ENCODE measurements at regions not wholly inside any gene's neighbourhood (a gene's known extent, or its start where the extent isn't known, plus 50 kb on each side); places are given as distances from the start of the nearest gene placed in this dataset.

- Histone ChIP-seq H3K9me3 (no peaks in the 10 kb centered on the region), H3K4me1 (no peaks in the 10 kb centered on the region), H3K4me3 (ENCODE audit: low read depth, low read length) (no peak overlapping the region), H3K27me3 (no peaks in the 10 kb centered on the region), H3K36me3 (no peaks in the 10 kb centered on the region)
- DNase-seq, result no peak
- TF ChIP-seq CTCF (IDR thresholded peaks at IDR 0.05; ENCODE audit: low read depth, low read length), result no peak
Observed at GRCh38 chr20:61054411-61054810, 197.7 kb upstream of the CDH4 start.

GRCh38 chr20:61055180-61056010 lies 196.7 kb upstream of the CDH4 start:
- H3K9me3 ChIP-seq, result no peaks in the 10 kb centered on the region
- no peak for DNase-seq
- H3K4me1 ChIP-seq, result no peaks in the 10 kb centered on the region
- TF ChIP-seq CTCF (IDR thresholded peaks at IDR 0.05; ENCODE audit: low read depth, low read length), result no peak
- no peak overlapping the region for H3K4me3 ChIP-seq (ENCODE audit: low read depth, low read length)
- H3K27me3 ChIP-seq, result no peaks in the 10 kb centered on the region
- no peaks in the 10 kb centered on the region for H3K36me3 ChIP-seq

DNA sequence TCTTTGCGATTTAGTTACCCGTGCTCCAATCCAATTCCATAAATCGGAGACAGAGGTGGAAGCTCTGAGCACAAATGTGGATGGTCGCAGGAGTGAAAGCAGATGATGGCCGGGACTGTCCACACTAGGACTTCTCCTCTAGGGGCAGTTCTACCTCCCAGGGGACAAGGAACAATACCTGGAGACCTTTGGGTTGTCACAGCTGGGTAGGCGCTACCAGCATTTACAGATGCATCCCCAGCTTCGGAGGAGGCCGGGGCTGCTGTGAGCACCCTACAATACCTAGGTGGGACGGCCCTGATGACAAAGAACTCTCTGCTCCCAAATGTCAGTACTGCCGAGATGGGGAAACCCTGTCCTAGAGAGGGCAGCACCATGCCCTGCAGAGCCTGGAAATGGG lies 195.9 kb upstream of the CDH4 start:
- no peak overlapping the region for H3K4me3 ChIP-seq (ENCODE audit: low read depth, low read length)
- TF ChIP-seq CTCF (IDR thresholded peaks at IDR 0.05; ENCODE audit: low read depth, low read length), result no peak
- DNase-seq, result no peak
- no peaks in the 10 kb centered on the region for H3K36me3 ChIP-seq
- no peaks in the 10 kb centered on the region for H3K27me3 ChIP-seq
- H3K9me3 ChIP-seq, result no peaks in the 10 kb centered on the region
- H3K4me1 ChIP-seq, result no peaks in the 10 kb centered on the region

GRCh38 chr20:61056627-61057442 lies 195.2 kb upstream of the CDH4 start:
- H3K4me3 ChIP-seq (ENCODE audit: low read depth, low read length), result no peak overlapping the region
- no peaks in the 10 kb centered on the region for H3K4me1 ChIP-seq
- DNase-seq, result no peak
- H3K9me3 ChIP-seq, result no peaks in the 10 kb centered on the region; the same call in 1 of the 2 replicates
- no peak for TF ChIP-seq CTCF (IDR thresholded peaks at IDR 0.05; ENCODE audit: low read depth, low read length)
- no peaks in the 10 kb centered on the region for H3K36me3 ChIP-seq
- no peaks in the 10 kb centered on the region for H3K27me3 ChIP-seq

DNA sequence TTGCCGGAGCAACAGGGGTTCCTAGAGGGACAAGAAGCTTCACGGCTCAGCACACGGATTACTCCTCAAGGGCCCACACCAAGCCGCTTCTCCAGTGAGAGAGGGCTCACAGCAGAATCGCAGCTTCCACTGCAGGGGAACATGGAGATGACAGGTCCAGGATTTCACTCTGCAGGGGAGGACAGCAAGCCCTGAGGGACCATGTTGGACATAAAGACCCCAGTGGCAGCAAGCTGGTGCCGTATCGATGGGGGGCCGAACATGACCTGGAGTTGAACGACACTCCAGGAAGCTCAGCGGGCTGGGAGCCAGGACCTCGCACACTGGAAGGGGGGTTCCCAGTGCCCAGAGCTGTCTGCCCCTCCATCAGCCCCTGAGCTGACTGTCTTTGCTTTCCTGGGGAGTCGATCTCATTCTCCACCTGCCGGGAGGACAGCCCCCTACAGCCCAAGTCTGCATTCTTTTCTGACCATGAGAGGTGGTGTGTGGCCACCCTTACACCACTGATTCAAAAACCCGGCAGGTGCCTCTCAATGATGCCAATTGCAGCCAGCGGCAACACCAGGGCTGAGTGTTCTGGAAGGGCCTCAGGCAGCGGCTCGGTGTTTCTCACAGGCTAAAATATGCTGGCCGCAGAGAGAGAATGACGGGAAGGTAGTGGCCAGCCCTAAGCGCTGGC lies 194.5 kb upstream of the CDH4 start:
- Histone ChIP-seq H3K4me3 (ENCODE audit: low read depth, low read length) (no peak overlapping the region), H3K27me3 (no peaks in the 10 kb centered on the region), H3K36me3 (no peaks in the 10 kb centered on the region), H3K4me1 (no peaks in the 10 kb centered on the region), H3K9me3 (no peaks in the 10 kb centered on the region; the same call in 1 of the 2 replicates)
- TF ChIP-seq CTCF (IDR thresholded peaks at IDR 0.05; ENCODE audit: low read depth, low read length), result no peak
- DNase-seq, result no peak
